HG02610 (cell line): ENCODE measurements at regions not wholly inside any gene's neighbourhood (a gene's known extent, or its start where the extent isn't known, plus 50 kb on each side); places are given as distances from the start of the nearest gene placed in this dataset.
"Not testable (repeated sequence)": the region's sequence is repeated elsewhere in the genome, so short reads cannot be mapped to it uniquely, and the experiment has no call there.

Experiments
- ATAC-seq: cut with Tn5 transposase; IDR thresholded peaks from one replicate; pipeline ENCODE4 v1.9.1; 2021; ENCODE audit warnings: mild to moderate bottlenecking, moderate library complexity; ENCODE audit not compliant: unreplicated experiment

DNA sequence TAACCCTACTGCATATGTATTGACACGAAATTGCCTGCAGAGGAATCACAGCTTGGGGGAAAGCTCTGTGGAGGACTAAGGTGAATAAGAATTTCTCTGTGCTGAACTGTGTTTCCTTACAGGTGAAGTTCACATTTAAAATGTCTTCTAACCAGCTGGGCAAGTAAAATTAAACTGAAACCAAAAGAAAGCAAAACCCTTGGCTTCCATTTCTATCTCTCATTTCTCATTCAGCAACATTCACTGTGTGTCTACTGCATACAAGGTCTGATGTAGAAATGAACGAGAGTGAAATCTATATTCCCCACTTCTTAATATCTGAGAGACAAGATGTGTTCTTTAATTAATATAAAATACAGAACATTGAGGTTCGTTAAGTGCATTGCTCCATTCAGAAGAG lies 397.3 kb downstream of the SOX11 start:
- ATAC-seq: no peak

DNA sequence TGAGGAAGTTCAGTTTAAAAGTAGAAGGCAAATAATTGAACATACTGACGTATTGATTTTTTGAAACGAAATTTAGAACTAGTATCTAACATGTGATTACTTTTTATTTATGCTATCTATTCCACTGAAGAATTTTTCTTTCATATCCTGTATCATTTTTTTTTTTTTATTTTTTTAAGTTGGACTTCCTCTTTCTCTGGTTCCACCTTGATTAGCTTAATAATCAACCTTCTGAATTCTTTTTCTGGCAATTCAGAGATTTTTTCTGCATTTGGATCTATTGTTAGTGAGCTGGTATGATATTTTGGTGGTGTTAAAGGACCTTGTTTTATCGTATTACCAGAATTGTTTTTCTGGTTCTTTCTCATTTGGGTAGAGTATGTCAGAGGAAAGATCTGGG lies 411.2 kb downstream of the SOX11 start:
- ATAC-seq: no peak

DNA sequence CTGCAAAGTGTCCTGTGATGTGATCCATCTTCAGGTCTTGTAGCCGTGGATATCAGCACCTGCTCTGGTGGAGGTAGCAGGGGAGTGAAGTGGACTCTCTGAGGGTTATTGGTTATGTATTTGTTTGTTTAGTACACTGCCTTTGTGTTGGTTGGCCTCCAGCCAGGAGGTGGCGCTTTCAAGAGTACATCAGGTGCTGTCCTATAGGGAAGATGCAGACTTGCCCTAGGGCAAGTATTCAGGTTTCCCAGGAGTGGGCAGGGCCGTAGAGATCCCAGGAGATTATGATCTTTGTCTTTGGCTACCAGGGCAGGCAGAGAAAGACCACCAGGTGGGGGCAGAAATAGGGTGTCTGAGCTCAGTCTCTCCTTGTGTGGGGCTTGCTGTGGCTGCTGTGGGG lies 411.8 kb downstream of the SOX11 start:
- no peak for ATAC-seq

DNA sequence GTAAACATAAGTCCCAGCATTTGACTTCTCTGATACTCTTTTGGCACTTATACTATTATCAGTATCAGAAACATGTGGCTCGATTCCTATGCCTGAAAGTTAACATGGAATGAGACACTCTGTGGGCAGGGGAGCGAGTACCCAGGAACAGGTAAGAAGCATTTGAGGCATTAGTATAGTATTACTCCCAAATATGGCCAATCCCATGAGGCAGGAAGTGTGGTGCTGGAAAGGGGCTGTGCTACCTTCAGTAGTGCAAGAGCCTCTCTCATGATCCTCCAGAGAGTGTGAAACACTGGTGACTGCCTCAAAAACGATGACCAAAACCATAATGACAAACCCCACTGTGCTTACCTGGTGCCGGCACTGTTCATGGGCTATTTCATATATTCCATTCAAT lies 415.1 kb downstream of the SOX11 start:
- no peak for ATAC-seq

DNA sequence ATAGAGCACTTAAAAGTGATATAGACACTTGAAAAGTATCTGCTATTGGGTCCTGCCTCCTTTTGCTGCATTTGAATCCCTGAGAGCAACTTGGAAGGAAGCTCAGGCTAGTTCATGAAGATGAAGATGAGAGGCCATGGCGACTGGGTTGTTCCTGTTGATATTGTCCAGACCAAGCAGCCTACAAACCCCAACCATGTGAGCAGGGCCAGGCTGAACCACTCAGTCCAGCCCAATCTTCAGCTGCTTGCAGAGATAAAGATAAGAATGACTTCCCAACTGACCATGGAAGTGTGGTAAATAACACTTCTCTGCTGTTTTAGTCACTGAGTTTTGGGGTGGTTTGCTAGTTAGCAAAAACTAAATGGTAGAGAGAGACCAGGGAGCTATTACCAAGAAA lies 417.6 kb downstream of the SOX11 start:
- no peak for ATAC-seq

DNA sequence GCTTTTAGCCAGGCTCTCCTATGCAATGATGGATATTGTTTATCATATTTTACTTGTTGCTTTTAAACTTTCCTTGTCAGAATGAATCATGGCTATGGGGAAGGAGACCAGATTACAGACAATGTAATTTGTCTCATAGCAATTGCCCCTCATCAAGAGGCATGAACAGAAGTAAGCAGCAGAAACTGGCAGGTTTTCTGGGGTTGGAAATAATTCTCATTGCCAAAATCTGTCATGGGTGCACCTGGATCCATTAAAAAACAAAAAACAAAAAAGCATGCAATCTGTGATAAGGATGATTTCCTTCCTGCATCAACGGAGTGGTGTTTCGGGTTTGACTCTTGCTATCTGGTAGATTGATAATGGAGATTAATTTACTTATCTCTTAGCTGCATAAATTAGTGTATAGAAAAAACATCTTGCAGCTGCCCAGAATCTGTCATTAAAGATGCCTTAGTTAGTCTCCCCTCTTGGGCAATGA lies 419.6 kb downstream of the SOX11 start:
- ATAC-seq: no peak

DNA sequence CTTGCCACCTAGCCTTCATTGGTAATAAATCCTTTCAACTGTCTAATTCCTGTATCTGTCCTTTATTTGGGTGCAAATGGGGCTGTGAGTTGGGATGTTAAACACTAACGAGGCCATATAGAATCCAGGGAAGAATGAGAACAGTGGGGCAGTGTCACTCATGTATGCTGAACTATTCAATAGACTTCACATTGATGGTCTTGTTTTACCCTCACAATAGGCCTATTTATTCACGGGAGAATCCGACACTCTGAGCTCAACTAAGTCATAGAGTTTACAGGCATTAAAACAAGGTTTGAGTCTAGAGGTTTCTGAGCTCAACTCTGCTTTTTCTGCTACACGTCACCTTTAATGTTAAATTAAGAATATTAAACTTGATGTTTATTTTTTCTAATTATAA lies 421.6 kb downstream of the SOX11 start:
- no peak for ATAC-seq

DNA sequence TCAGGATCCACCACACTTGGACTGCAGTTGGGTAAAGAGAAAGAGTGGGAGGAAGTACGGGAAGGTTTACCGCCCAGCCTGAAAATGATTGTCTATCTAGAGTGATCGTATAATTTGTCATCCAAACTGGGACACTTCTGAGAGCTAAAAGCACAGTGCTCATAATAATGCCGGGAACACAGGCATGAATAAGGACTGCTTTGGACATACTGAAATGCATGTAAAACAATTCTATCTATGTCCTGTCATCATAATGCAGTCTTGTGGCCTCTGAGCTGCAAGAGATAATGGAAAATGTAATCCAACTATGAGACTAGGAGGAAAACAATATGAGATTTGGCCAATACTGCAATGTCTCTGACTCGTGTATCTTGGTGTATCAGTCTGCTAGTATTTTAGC lies 435.5 kb downstream of the SOX11 start:
- ATAC-seq: no peak

DNA sequence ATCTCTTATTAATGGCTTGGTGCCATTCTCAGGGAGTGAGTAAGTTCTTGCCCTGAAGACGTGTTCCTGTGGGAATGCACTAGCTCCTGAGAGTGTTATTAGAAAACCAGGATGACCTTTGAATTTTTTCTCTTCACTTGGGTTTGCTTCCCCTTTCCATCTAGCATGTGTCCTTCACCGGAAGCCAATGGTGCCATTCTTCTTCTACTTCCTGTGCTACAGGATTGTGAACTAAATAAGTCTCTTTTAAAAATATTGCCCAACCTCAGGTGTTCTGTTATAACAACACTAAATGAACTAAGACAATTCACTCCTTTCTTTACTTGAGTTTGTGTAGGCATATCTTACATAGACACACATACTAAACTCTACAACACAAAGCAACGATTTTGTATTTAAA lies 447.0 kb downstream of the SOX11 start:
- ATAC-seq: no peak

DNA sequence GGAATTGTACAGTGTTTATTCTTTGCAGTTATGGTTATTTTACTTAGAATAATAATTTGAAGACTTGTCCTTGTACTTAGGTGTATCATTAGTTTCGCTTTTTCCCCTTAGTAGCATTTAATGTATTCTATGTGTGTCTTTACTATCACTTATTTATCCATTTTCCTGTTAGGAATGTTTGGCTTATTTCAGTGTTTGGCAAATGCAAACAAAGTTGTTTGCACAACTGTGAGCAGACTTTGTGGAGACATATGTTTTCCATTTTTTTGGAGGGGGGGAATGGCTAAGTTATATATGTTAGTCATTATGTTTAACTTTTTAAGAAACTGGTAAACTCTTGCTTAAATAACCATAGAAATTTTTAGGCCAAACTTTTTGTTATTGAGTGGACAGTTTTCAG lies 447.7 kb downstream of the SOX11 start:
- no peak for ATAC-seq

DNA sequence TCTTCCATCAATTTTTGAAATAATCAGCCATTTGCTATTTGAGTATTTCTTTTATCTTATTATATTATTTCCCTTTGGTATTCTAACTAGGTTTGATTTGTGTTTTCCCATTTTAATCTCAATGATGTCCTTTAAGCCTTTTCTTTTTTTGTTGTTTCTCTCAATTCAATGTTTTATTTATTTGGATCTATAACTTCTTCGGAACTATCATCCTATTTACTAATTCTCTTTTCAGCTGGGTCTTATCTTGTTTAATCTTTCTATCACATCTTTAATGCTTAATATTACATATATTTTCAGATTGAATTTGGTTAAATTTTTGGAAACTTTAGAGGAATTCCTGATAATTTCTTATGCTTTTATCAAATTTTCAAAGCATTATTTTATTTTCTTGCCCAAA lies 448.3 kb downstream of the SOX11 start:
- no peak for ATAC-seq

DNA sequence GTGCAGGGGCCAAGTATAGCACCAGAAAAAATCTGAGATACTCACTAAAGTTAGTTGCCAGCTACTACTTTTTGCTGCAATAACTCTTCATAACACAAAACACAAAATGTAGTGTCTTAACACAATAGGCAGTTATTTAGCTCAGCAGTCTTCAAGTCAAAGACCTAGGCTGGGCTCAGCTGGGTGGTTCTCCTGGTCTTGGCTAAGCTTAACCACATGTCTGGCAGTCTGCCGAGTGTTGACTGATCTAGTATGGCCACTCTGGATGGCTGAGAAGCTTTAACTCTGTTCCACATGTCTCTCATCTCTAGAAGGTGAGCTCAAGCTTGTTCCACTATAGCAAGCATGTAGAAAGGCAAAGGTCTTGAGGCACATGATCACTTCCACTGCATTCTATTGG lies 451.6 kb downstream of the SOX11 start:
- ATAC-seq: no peak

DNA sequence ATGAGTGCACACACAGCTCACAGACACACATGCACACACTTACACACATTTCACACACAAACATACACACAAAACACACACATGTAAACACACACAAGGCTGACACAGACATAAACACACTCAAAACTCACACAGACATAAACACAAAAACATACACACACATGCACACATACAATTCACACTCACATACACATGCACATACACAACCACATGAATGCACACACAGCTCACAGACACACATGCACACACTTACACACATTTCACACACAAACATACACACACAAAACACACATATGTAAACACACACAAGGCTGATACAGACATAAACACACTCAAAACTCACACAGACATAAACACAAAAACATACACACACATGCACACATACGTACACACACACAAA lies 455.0 kb downstream of the SOX11 start:
- not testable (repeated sequence) for ATAC-seq

DNA sequence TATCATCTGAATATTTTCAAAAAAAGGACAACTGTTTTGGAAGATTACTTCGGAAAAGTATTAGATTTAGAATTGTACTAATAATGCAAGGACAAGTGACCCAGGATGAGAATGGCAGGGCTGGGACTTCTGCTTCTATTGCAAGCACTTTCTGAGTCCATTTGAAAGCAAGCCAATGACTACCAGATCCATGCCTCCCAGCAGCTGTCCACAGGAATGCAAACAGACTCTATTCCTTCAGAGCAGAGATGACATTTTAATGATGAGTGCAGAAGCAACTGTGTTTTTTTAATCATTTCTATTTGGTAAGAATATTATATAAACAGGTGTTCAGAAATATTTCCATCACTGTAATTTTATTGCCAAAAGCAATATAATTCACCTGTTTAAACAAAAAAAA lies 456.7 kb downstream of the SOX11 start:
- ATAC-seq: no peak

DNA sequence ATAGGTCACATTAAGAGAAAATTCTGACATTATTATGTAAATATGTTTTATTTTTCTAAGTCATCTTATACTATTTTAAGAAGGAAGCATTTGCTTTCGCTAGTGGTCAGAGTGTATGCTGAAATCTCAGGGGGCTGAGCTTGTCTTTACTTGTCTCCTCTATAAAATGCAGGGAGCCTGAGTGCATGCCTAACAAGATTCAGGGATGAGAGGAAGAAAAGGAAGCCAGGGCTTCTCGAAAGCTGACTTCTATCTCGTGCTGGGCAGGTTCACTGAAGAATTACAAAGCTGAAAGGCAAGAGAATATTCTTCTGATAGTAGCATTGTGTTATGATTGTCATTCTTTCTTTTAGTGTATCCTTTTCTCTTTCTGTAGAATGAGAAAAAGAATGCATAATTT lies 467.4 kb downstream of the SOX11 start:
- ATAC-seq: no peak

DNA sequence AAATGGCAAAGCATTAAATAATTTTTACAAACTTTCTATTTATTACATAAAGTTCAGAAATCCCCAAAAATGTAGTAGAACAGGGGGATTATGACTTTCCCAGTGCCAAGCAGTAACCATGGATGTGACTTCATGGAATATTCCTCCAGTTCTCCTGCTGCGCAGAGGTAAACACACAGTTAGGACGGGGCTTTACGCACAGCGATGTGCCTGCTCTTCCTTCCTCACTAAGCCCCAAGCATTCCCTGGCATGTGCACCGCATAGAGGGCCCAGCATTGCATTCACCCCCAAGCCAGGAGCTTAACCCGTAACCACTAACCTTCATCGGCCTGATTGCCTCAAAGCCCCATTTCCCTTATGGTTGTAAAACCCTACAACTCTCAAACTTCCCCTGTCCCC lies 471.7 kb downstream of the SOX11 start:
- no peak for ATAC-seq

DNA sequence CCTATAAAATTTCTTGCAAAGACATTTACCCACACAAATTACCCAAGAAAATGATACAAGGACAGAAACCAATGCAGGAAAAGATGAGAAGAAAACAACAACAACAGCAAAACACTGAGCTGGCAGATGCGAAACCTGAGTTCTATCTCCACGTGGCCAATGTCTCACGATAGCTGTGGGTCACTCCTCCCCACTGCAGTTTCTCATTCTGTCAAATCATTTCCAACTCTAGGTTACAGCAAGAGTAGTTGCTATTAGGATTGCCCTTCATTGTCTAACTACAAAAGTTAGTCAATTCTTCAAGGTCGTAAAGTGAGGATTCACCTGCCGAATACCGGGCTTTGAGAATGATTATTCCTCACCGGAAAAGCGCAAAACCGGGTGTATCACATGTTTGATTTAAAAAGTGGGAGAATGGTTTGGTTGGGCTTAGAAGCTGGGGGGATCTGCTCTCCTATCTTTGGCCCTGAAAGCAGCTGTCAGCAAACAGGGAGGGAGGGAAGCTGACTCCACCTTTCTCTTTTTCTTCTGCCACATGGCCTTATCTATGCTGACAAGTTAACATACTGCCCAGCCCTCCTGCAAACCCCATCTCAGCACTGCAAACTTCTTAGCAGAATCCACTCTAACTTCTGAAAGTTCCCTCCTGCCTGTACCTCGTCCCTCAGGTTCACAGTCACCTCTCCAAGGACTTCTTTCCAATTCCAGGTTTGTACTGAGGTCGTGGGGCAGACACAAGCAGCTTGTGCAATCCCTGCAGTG lies 473.0 kb downstream of the SOX11 start:
- ATAC-seq: no peak

DNA sequence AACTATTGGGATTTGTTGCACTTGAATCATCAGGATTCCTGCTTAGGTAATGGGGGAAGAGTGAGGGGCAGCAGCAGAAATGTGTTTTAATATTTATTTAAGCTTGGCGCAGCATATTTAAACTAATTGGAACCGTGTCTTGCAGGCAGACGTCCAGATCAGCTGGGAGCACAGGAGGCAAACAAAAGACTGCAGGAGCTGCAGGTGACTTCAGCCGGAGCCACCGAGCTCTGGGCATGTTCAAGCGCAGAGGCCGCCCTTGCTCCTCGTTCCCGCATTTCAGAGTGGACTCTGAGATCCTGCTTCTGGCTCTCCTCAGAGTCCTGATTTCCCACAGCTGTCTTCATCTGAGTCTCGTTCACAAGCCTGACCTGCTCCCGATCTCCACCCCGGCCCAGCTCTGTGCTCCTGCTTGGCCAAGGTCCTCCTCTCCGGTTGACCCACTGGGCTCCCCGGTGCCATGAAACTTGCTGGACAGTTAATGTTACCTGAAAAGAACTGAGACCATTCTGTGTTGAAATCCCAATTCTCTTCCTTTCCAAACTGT lies 475.5 kb downstream of the SOX11 start:
- no peak for ATAC-seq

DNA sequence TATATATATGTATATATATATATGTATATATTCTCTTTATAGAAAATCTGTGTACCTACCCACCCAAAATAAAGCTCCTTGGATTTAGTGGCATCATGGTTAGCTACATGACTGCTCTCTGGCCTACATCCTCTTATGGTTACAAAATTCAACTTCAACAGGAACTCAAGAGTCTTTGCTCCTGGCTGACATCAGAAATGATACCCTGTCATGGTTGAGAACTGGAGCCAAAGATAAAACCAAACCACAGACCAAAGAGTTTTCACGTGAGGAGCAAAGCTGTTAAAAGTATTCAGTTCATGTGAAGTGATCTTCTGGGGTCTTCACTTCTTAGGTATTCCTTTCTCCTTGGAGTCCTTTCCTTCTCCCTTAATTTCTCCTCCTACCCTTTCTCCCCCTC lies 476.3 kb downstream of the SOX11 start:
- no peak for ATAC-seq

DNA sequence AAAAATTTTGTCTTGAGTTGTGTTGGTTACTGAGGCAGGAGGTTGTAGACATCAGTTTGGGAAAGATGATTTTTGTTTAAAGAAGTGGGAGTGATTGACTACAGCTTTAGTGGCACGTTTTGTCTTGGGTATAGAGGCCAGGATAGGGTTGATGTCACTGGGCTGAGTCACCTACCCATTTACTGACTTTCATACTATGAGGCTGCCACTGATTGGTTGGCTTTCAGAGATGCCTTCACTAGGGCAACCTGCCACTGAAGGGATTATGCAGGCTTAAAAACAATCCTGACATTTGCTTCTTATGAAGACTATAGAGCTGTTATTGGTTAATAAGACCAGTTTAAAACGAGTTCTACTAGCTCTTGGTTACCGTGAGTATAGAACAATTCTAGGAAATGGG lies 479.1 kb downstream of the SOX11 start:
- ATAC-seq: no peak

DNA sequence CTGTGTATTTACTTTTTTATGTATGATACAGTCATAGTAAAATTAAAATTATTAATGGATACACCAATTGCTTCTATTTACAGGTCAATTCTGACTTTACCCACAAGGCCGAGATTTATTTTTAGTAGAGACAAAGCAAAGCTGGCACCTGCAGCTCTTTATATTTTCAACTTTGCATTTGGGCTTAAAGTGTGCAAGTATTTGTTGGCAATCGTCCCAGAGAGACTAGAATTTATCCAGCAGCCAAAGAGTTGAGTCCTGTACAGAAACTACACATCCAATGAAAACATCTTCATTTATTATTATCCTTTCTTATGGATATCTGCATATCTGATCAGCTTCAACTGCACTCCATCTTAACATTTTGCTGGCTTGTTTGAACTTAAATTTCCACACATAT lies 485.6 kb downstream of the SOX11 start:
- ATAC-seq: no peak

DNA sequence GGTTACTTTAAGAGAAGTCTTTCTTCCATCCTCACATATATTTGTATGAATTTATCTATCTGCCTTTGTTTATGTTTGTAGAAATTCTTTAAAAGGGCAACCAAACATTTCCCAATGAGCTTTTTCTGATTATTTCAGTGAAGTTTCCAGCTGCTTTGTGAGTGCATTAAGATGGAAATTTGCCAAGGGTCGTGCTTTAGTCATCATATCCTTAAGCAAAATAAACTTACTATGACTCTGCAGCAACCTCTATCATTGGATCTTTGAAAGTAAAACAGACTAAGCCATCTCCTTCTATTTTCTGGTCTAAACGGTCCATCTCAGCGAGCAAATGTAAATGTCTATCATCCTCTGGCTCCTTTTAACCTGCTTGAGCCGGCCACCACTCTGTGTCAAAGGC lies 489.3 kb downstream of the SOX11 start:
- no peak for ATAC-seq

DNA sequence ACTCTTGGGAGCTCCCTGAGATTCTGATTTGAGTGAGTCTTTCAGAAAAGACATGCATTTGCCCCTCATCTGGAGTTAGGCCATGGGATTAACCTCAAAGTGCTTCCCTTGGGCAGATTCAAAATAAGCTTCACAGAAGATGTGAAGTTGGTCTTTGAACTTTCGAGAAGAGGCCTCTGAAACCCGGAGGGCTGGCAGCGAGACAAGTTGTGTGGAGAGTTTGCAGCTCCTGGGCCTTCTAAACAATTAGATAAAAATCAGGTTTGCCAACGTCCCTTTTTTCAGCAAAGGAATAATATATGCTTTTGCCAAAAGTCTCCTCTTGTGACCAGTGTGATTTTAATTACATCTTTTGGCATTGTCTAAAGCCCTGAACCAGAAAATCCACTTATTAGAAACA lies 489.7 kb downstream of the SOX11 start:
- no peak for ATAC-seq
